IMR-90 (cell line): ENCODE measurements at regions not wholly inside any gene's neighbourhood (a gene's known extent, or its start where the extent isn't known, plus 50 kb on each side); places are given as distances from the start of the nearest gene placed in this dataset.

ENCODE experiments used
- ATAC-seq: fragments of 200-7000 bp; cut with Tn5 transposase; 2 replicates; pipeline ENCODE4 v1.9.1; 2020; ENCODE audit warnings: low read depth, mild to moderate bottlenecking, moderate library complexity
- BruUV-seq: library from RNA; stranded (reverse); fragments of 400-500 nt; replicated peaks from 2 replicates; lab custom pipeline; 2021; lab: Mats Ljungman, UMichigan
- CTCF ChIA-PET: fragments of 300-600 bp; formaldehyde crosslinking; extraction: SDS; loops from one replicate; lab custom pipeline; 2021; ENCODE audit warnings: antibody characterized with exemption; lab: Yijun Ruan, JAX
- POLR2A ChIA-PET: fragments of 300-600 bp; sonication (Branson Sonifier 250); formaldehyde crosslinking; loops from one replicate; lab custom pipeline; 2022; ENCODE audit warnings: antibody characterized with exemption; ENCODE audit not compliant: unreplicated experiment; lab: Charles Lee
- DNase-seq: peaks from one replicate; pipeline ENCODE4 v3.0.0; 2013
- H2AFZ ChIP-seq: replicated peaks from 2 replicates; pipeline ENCODE3; 2013; ENCODE audit warnings: low read length, mild to moderate bottlenecking; ENCODE audit not compliant: poor library complexity
- H2AK5ac ChIP-seq: 2 replicates; pipeline ENCODE4 v1.6.1; 2013; ENCODE audit warnings: low read depth, low read length, inconsistent platforms
- H2AK9ac ChIP-seq: replicated peaks from 2 replicates; pipeline ENCODE3; 2013; ENCODE audit warnings: mild to moderate bottlenecking, low read depth, low read length, moderate library complexity; ENCODE audit not compliant: poor library complexity
- H2BK120ac ChIP-seq: 2 replicates; pipeline ENCODE4 v1.6.1; 2013; ENCODE audit warnings: low read depth, low read length, inconsistent platforms
- H2BK15ac ChIP-seq: 3 replicates; pipeline ENCODE4 v1.6.1; 2013; ENCODE audit warnings: low read depth, low read length, inconsistent platforms
- H2BK20ac ChIP-seq: 2 replicates; pipeline ENCODE4 v1.6.1; 2013; ENCODE audit warnings: low read depth, mild to moderate bottlenecking, inconsistent platforms, low read length, moderate library complexity
- H2BK5ac ChIP-seq: 2 replicates; pipeline ENCODE4 v1.6.1; 2013; ENCODE audit warnings: mild to moderate bottlenecking, low read depth, low read length, inconsistent platforms; ENCODE audit not compliant: poor library complexity, severe bottlenecking
- H3K14ac ChIP-seq: replicated peaks from 2 replicates; pipeline ENCODE4 v1.6.1; 2013; ENCODE audit warnings: low read depth, low read length, inconsistent platforms
- H3K18ac ChIP-seq: 2 replicates; pipeline ENCODE4 v1.6.1; 2013; ENCODE audit warnings: low read depth, low read length, control low read depth
- H3K23ac ChIP-seq: 2 replicates; pipeline ENCODE4 v1.6.1; 2013; ENCODE audit warnings: low read depth, low read length, inconsistent platforms
- H3K27ac ChIP-seq: 2 replicates; pipeline ENCODE4 v1.5.1; 2013; ENCODE audit warnings: mild to moderate bottlenecking, control low read depth, low read length; ENCODE audit not compliant: insufficient read depth
- H3K27me3 ChIP-seq: 2 replicates; pipeline ENCODE4 v1.6.1; 2013; ENCODE audit warnings: low read length; ENCODE audit not compliant: control insufficient read depth, insufficient read depth
- H3K36me3 ChIP-seq: 2 replicates; pipeline ENCODE4 v1.6.1; 2013; ENCODE audit warnings: low read length, mixed read lengths; ENCODE audit not compliant: control insufficient read depth, insufficient read depth
- H3K4ac ChIP-seq: 2 replicates; pipeline ENCODE4 v1.6.1; 2013; ENCODE audit warnings: low read depth, low read length, inconsistent platforms
- H3K4me1 ChIP-seq: 2 replicates; pipeline ENCODE4 v1.6.1; 2013; ENCODE audit warnings: low read length, mixed read lengths; ENCODE audit not compliant: control insufficient read depth, insufficient read depth
- H3K4me2 ChIP-seq: 2 replicates; pipeline ENCODE4 v1.6.1; 2013; ENCODE audit warnings: low read depth, mild to moderate bottlenecking, control low read depth, low read length, moderate library complexity
- H3K4me3 ChIP-seq: 2 replicates; pipeline ENCODE4 v1.5.1; 2013; ENCODE audit warnings: low read depth, mild to moderate bottlenecking, control low read depth, low read length, moderate library complexity; ENCODE audit not compliant: insufficient read depth
- H3K56ac ChIP-seq: 2 replicates; pipeline ENCODE4 v1.6.1; 2013; ENCODE audit warnings: low read length, inconsistent platforms; ENCODE audit not compliant: insufficient read depth; ENCODE audit errors: extremely low read depth
- H3K79me1 ChIP-seq, 2 experiments: 2 replicates each; pipeline ENCODE4 v1.6.1; 2013; ENCODE audit warnings: low read length in 2 of 2, inconsistent platforms in 1 of 2, low read depth in 1 of 2
- H3K9ac ChIP-seq: 2 replicates; pipeline ENCODE4 v1.6.1; 2013; ENCODE audit warnings: low read depth, low read length, control low read depth
- H3K9me1 ChIP-seq: 2 replicates; pipeline ENCODE4 v1.6.1; 2013; ENCODE audit warnings: low read length, inconsistent platforms; ENCODE audit not compliant: insufficient read depth
- H3K9me3 ChIP-seq: 2 replicates; pipeline ENCODE4 v1.6.1; 2013; ENCODE audit warnings: low read length; ENCODE audit not compliant: control insufficient read depth, insufficient read depth
- H4K20me1 ChIP-seq: 2 replicates; pipeline ENCODE4 v1.6.1; 2013; ENCODE audit warnings: low read length, inconsistent platforms; ENCODE audit not compliant: insufficient read depth
- H4K5ac ChIP-seq: 2 replicates; pipeline ENCODE4 v1.6.1; 2013; ENCODE audit warnings: mild to moderate bottlenecking, low read depth, low read length, control low read depth
- H4K8ac ChIP-seq, 2 experiments: 2 replicates each; pipeline ENCODE4 v1.6.1; 2013; ENCODE audit warnings: low read depth in 2 of 2, low read length in 2 of 2, control low read depth in 1 of 2, inconsistent platforms in 1 of 2
- H4K91ac ChIP-seq: 2 replicates; pipeline ENCODE4 v1.6.1; 2013; ENCODE audit warnings: low read depth, low read length, inconsistent platforms; ENCODE audit not compliant: insufficient read depth
- BHLHE40 ChIP-seq: fragments of 150-350 bp; IDR thresholded peaks from 2 replicates; pipeline ENCODE4 v1.6.1; 2016; ENCODE audit warnings: mild to moderate bottlenecking, low read depth, low read length
- CEBPB ChIP-seq: IDR thresholded peaks from 2 replicates; pipeline ENCODE4 v1.6.1; 2012; ENCODE audit warnings: low read depth, low read length, improper control_type of control experiment
- FOS ChIP-seq: fragments of 150-350 bp; IDR thresholded peaks from 2 replicates; pipeline ENCODE4 v1.6.1; 2016; ENCODE audit warnings: low read depth, low read length
- MAZ ChIP-seq: IDR thresholded peaks from 2 replicates; pipeline ENCODE4 v1.6.1; 2012; ENCODE audit warnings: low read depth, mild to moderate bottlenecking, low read length, improper control_type of control experiment, moderate library complexity, borderline replicate concordance
- MXI1 ChIP-seq: IDR thresholded peaks from 2 replicates; pipeline ENCODE4 v1.6.1; 2012; ENCODE audit warnings: low read depth, mild to moderate bottlenecking, low read length, moderate library complexity, borderline replicate concordance
- RAD21 ChIP-seq: IDR thresholded peaks from 2 replicates; pipeline ENCODE4 v1.6.1; 2012; ENCODE audit warnings: low read length, improper control_type of control experiment
- RFX5 ChIP-seq: IDR thresholded peaks from 2 replicates; pipeline ENCODE4 v1.8.0; 2012; ENCODE audit warnings: low read depth, mild to moderate bottlenecking, low read length, moderate library complexity
- USF2 ChIP-seq: fragments of 150-350 bp; IDR thresholded peaks from 2 replicates; pipeline ENCODE4 v1.6.1; 2017; ENCODE audit warnings: mild to moderate bottlenecking, antibody characterized with exemption, low read length, low read depth
- WGBS, 2 experiments: methylation state at CpG; one replicate each; pipeline versions ENCODE4 v1.1.5 to v1.1.7; 2013; ENCODE audit warnings: missing lambda C conversion rate in 2 of 2; ENCODE audit not compliant: insufficient read length in 1 of 2; ENCODE audit errors: extremely low coverage in 2 of 2; 5-methylcytosine and 5-hydroxymethylcytosine counted together
- dilution Hi-C: fragments of 300-500 bp; cut with HindIII; formaldehyde crosslinking; loops from one replicate; pipeline ENCODE4 v1.14.3; 2018; ENCODE audit warnings: low sequenced_read_pairs; ENCODE audit not compliant: unreplicated experiment
- in situ Hi-C: fragments of 300-500 bp; cut with MboI; formaldehyde crosslinking; loops from 3 replicates; pipeline ENCODE4 v1.14.3; 2019; ENCODE audit warnings: low sequenced_read_pairs, inconsistent platforms, mixed read lengths
- intact Hi-C: fragments of 100-400 bp; cut with micrococcal nuclease; formaldehyde crosslinking; loops from 2 replicates; pipeline ENCODE4 v1.10.0; 2022

- intact Hi-C loops (no loop called here), in situ Hi-C loops (no loop called here), dilution Hi-C loops (no loop called here)
- DNase-seq (no peak), ATAC-seq (no peak)
- no peak overlapping the region for H3K27ac ChIP-seq
- H3K9me1 ChIP-seq, result no peaks in the 10 kb centered on the region
- H2BK5ac ChIP-seq, result no peak overlapping the region
- H2AFZ ChIP-seq, result no peak overlapping the region
- H2AK5ac ChIP-seq, result no peak overlapping the region
- no peaks in the 10 kb centered on the region for H3K36me3 ChIP-seq
- no peak overlapping the region for H4K91ac ChIP-seq
- peaks cover 7% of the 10 kb centered on the region; the same call in 1 of the 2 replicates for H3K9me3 ChIP-seq
- no peak overlapping the region for H3K4ac ChIP-seq
- no peaks in the 10 kb centered on the region for H4K20me1 ChIP-seq
- no peak overlapping the region for H3K9ac ChIP-seq
- no peaks in the 10 kb centered on the region for H3K79me1 ChIP-seq
- H2BK20ac ChIP-seq, result no peak overlapping the region
- TF ChIP-seq MAZ, result no peak
- no peak for TF ChIP-seq RAD21
- no peak for TF ChIP-seq FOS
- TF ChIP-seq RFX5, result no peak
- no peak for TF ChIP-seq BHLHE40
- no peak for TF ChIP-seq USF2
- TF ChIP-seq CEBPB, result no peak
- no peak for TF ChIP-seq MXI1
- WGBS, 2 experiments, result no CpG with 5 or more reads among the region's 1 CpG
- no peak overlapping the region for H2BK120ac ChIP-seq
- no peak overlapping the region for H3K14ac ChIP-seq
- no peak overlapping the region for H3K4me3 ChIP-seq
- BruUV-seq, result no TSS peak
- H3K27me3 ChIP-seq, result no peaks in the 10 kb centered on the region
- H3K56ac ChIP-seq, result no peak overlapping the region
- POLR2A ChIA-PET, result no interaction called here
- H3K23ac ChIP-seq, result no peak overlapping the region
- H2BK15ac ChIP-seq, result no peak overlapping the region
- CTCF ChIA-PET, result no interaction called here
- no peak overlapping the region for H3K4me2 ChIP-seq
- no peak overlapping the region for H4K8ac ChIP-seq
- no peak overlapping the region for H2AK9ac ChIP-seq
- no peak overlapping the region for H4K5ac ChIP-seq
- H3K4me1 ChIP-seq, result no peaks in the 10 kb centered on the region
- H3K18ac ChIP-seq, result no peak overlapping the region
Observed at GRCh38 chr2:193679847-193680246, 1485.1 kb upstream of the TMEFF2 start.
